NCI-H1694 treated with DMSO at 0.1 percent for 48 hours (cell line): ENCODE measurements at regions not wholly inside any gene's neighbourhood (a gene's known extent, or its start where the extent isn't known, plus 50 kb on each side); places are given as distances from the start of the nearest gene placed in this dataset.
A peak's percentile ranks its signal among the peaks of the same experiment; 100 is the strongest.

ENCODE experiments used
- DNase-seq: peaks from one replicate; lab custom pipeline; 2025; lab: John Stamatoyannopoulos, UW

DNA sequence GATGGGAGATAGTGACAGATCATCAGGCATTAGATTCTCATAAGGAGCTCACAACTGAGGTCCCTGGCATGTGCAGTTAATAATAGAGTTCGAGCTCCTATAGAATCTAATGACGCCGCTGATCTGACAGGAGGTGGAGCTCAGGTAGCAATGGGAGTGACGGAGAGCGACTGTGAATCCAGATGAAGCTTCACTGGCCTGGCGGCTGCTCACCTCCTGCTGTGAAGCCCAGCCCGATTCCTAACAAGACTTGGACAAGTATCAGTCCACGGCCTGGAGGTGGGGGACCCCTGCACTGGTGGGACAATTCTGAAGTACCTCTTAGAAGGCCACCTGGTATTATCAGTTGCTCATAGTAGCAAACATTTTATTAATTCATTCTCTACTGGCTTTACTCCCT lies 377.9 kb upstream of the ITGA1 start:
- no peak for DNase-seq

DNA sequence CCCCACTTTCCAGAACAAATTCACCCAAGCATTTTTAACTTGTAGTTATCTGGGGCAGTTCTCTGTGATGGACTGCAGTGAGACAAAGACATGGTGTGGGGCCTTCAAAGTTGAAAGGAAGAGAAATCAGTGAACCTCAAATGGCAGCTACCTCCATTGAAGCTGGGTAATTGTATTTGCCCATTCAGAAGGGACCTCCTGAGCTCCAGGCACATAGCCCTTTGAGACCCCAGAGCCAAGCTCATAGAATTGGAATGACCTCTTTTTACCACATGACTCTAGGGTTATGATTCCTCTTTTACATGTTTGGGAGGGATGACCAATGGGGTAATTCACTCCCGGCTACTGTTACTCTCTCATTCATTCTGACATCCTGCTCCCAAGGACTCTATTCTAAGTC lies 368.4 kb upstream of the ITGA1 start:
- DNase-seq: no peak

GRCh38 chr5:52427615-52428014 lies 360.1 kb upstream of the ITGA1 start:
- no peak for DNase-seq

DNA sequence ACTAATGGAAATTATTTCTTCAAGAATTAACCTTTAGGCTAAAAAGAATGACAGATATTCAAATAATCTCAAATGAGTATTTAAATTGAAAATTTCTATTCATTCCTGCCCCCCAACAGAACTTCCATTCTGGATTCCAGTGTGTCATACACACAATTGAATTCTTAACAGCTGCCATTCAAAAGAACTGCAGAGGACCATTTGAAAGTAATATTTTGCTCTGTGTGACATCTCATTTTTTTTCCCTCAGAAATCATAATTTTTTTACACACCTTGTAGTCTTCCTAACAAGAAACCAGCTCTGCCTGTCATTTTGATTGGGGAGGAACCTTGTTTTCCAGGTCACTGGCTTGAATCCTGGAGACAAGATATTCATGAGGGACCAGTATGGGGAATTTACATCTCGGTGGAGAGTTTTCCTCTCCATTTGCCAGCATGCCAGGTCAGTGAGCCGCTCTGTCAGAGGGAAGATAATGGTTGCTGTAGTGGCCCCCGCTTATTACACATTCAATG lies 358.7 kb upstream of the ITGA1 start:
- DNase-seq: no peak

DNA sequence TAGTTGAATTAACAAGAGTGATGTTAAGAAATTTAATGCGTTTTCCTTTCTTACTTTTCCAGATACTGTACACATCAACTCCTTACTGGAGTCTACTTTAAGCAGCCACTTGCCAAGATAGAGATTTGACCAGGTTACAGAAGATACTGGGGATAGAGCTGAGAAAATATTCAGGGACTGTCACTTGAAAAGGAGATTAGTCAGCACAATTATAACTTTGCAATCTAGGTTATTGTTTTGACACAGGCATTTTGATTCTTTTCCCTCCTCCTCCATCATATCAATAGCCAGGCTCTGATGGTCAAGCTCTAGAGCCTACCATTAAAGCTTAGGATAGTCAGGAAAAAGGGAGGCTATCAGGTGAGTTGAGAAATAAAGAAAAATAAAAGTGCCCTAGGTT lies 345.9 kb upstream of the ITGA1 start:
- DNase-seq: no peak

DNA sequence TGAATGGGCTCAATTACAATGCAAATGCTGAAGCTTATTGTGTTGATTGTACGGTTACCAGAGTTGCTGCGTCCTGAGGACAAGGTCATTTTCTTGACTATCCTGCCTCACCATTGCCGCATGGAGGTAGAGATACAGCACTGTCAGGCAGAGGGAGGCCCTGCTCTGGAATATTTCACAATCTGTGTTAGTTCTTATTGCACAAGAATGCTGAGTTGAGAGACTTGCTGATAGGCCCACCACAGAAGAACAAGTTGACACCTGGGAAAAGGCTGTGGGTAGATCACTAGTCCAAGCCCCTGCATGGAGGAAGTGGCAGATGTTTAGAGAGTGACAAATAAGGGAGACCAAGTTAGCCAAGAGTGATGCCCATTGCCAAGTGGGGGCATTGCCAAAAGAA lies 344.5 kb upstream of the ITGA1 start:
- no peak for DNase-seq

GRCh38 chr5:52448111-52448510 lies 339.6 kb upstream of the ITGA1 start:
- no peak for DNase-seq

DNA sequence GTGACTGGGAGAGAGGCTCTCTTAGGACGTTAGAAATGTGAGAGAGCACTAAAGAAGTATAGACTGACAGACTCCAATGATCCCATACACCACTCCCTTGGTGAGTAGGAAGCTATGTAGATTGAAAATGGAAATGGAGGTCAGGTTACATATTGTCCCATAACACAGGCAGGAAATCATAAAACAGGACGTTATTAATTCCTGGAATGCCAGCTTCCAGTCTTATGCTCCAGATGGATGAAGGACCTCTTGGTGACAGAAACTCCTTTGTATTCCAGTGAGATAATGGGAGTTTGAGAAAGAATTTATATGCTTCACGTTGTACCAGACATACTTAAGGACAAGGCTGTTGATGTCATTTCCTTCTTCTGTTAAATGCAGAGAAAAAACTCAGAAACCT lies 338.2 kb upstream of the ITGA1 start:
- DNase-seq: no peak

- no peak for DNase-seq
Measured at GRCh38 chr5:52452098-52452497, 335.6 kb upstream of the ITGA1 start.

DNA sequence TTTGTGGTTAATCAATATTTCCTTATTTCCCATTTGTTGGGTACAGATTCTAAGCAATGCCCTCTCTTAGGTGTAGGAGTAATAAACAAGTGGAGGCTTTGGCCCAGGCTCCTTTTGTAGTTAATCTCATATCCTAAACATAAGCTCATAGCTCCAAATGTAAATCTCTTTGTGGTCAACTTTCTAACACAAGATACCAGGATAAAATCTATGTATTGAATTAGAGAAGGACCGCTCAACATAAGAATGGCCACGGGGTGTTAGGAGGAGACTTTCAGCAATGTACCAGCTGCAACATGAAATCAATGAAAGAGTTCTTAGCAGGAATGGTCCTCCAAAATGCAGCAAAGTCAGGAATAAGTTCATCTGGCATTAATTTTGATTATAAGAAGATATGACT lies 334.5 kb upstream of the ITGA1 start:
- no peak for DNase-seq

DNA sequence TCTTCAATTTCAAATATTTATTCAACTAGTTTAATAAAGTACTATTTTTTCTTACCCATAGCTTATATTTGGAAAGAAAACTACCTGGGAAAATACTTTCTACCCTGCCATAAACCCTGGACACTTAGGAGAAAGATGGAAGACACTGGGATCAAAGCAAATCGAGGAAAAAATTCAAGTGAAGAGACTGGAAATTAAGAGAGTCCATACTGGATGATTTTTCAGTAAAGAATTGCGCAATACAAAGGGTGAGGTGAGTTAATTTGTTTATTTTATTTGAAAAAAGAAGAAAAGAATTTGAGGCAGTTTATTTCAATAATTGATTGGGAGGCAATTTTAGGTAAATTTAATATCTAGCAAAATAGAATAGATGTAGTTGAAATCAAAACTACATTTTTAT lies 331.8 kb upstream of the ITGA1 start:
- DNase-seq: no peak

- no peak for DNase-seq
Measured at GRCh38 chr5:52457810-52458209, 329.9 kb upstream of the ITGA1 start.

GRCh38 chr5:52466113-52466512 lies 321.6 kb upstream of the ITGA1 start:
- DNase-seq: no peak

GRCh38 chr5:52466749-52467520 lies 320.8 kb upstream of the ITGA1 start:
- no peak for DNase-seq

GRCh38 chr5:52468976-52469375 lies 318.7 kb upstream of the ITGA1 start:
- no peak for DNase-seq

DNA sequence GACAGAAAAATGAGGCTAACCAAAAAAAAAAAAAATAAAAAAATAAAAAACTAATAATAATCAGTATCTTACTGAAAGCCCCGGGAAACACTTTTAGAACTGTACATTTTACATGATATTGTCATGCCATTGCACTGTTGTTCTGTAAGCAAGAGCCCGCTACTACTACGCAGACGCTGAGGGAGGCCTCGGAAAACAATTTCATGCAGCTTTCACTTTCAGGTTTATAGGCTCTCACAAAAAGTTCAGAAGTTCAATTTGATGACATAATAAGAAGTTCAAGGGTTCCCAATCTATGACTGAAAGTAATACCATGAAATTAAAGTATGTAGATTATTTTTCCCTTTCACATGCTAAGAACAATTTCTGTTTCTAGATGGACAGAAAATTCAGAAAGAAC lies 318.3 kb upstream of the ITGA1 start:
- DNase-seq: no peak

- no peak for DNase-seq
Measured at GRCh38 chr5:52469835-52470234, 317.9 kb upstream of the ITGA1 start.

- DNase-seq: no peak
Measured at GRCh38 chr5:52476346-52476745, 311.4 kb upstream of the ITGA1 start.

GRCh38 chr5:52481201-52481600 lies 306.5 kb upstream of the ITGA1 start:
- no peak for DNase-seq

DNA sequence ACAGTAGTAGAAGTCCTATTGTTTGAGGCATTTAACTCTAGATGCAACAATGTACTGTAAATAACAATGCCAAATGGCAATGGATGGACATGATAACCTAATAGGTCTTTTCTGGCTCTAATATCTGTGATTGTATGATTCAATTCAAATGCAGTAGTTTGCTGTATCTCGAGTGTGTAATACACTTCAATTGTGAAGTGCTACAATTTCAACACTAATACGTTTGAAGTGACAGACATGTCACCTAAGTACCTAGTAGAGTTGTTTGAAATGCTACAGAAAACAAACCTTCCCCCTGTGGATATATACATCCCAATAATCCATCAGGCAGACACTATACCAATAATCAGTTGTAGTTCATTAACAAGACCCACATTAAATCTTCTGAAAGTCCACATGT lies 305.9 kb upstream of the ITGA1 start:
- no peak for DNase-seq

- DNase-seq: peak; percentile 44
Measured at GRCh38 chr5:52491071-52491787, 296.5 kb upstream of the ITGA1 start.

DNA sequence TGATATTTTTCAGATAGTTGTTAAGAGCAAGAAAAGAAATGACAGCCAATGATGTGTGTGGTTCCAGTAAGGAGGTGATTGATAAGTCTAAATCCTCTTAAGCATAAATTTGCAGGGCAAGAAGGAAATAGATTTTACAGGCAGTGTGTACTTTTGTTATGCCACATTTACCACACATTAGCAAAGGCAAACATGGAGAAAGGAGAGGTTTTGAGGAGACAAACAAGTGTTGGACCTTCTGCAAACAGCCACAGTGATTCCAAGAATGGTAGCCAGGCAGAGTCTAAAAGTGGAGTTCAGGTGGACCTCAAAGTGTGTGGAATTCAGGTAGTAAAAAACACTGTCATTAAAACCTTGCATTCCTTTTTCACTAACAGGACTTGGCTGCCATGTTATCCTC lies 295.9 kb upstream of the ITGA1 start:
- DNase-seq: no peak

DNA sequence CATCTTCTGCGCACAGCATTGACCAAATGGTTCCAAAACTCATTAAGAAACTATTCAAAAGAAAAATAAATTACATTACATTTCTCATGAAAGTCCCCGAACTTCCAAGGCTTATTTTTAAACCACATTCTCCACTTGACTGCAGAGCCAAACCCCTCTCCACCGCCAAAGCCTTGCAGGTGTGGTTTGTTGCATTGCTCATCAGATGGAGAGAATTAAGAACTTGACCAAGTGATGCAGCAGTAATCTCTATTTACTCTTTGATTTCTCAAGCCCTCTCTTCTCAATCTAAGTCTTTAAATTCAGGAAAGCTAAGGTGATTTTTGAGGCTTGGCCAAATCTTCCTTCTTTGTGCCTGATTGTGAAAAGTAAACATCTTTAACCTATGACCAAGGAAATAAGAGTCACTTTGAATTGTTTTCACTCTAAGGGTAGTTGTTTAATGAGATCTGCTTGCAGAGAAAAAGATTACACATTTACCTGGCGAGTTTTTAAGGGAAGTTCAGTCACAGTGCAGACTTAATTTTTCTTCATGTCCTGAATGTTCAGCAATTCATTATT lies 290.5 kb upstream of the ITGA1 start:
- DNase-seq: no peak
